Naive thymus-derived CD4-positive, alpha-beta T cell (primary cell): ENCODE measurements at regions not wholly inside any gene's neighbourhood (a gene's known extent, or its start where the extent isn't known, plus 50 kb on each side); places are given as distances from the start of the nearest gene placed in this dataset.

Source experiments
- ATAC-seq: fragments of 150-1000 bp; cut with Tn5 transposase; 2 replicates; pipeline ENCODE4 v1.10.0; 2021; ENCODE audit warnings: mild to moderate bottlenecking, moderate library complexity
- CTCF ChIA-PET: fragments of 350-600 bp; sonication (Branson Sonifier 250); formaldehyde crosslinking; loops from one replicate; lab custom pipeline; 2021; ENCODE audit warnings: antibody characterized with exemption; lab: Charles Lee
- POLR2A ChIA-PET: fragments of 350-600 bp; sonication (Branson Sonifier 250); formaldehyde crosslinking; loops from one replicate; lab custom pipeline; 2021; ENCODE audit warnings: antibody characterized with exemption, inconsistent platforms; lab: Charles Lee
- DNase-seq, 9 donors: peaks; one replicate each; pipeline versions ENCODE4 v3.0.0 to v3.0.0-alpha.2; 2020 to 2022; ENCODE audit warnings: mixed read lengths in 1 of 9
- H3K27ac ChIP-seq: one replicate; pipeline ENCODE4 v1.7.0; 2013; ENCODE audit warnings: mild to moderate bottlenecking, low read depth, low read length, moderate library complexity
- H3K27me3 ChIP-seq, 2 donors: one replicate each; pipeline ENCODE4 v1.7.0; 2013; ENCODE audit warnings: low read length in 2 of 2, mild to moderate bottlenecking in 2 of 2, moderate library complexity in 2 of 2; ENCODE audit not compliant: control insufficient read depth in 2 of 2, insufficient read depth in 2 of 2
- H3K36me3 ChIP-seq, 3 experiments: 1 replicate in 2 of 3; 2 replicates in 1 of 3; pipeline ENCODE4 v1.7.0; 2013; ENCODE audit warnings: low read length in 3 of 3, mild to moderate bottlenecking in 3 of 3, moderate library complexity in 1 of 3; ENCODE audit not compliant: insufficient read depth in 3 of 3, control insufficient read depth in 2 of 3
- H3K4me1 ChIP-seq, 2 donors: one replicate each; pipeline ENCODE4 v1.7.0; 2013; ENCODE audit warnings: low read length in 2 of 2, mild to moderate bottlenecking in 2 of 2, moderate library complexity in 1 of 2; ENCODE audit not compliant: control insufficient read depth in 2 of 2, insufficient read depth in 2 of 2
- H3K4me3 ChIP-seq: 2 replicates; pipeline ENCODE4 v1.7.0; 2013; ENCODE audit warnings: mild to moderate bottlenecking, low read length
- H3K9me3 ChIP-seq, 3 experiments: 1 replicate in 2 of 3; 2 replicates in 1 of 3; pipeline ENCODE4 v1.7.0; 2013; ENCODE audit warnings: low read length in 3 of 3; ENCODE audit not compliant: control insufficient read depth in 2 of 3
- H3K27ac Mint-ChIP-seq, 9 donors: one replicate each; pipeline ENCODE4 v1.8.0; 2020 to 2022; ENCODE audit warnings: mixed read lengths in 9 of 9, mild to moderate bottlenecking in 8 of 9, moderate library complexity in 5 of 9, inconsistent platforms in 2 of 9
- H3K27me3 Mint-ChIP-seq, 5 donors: one replicate each; pipeline ENCODE4 v1.8.0; 2021 to 2022; ENCODE audit warnings: mixed read lengths in 5 of 5, mild to moderate bottlenecking in 1 of 5
- H3K36me3 Mint-ChIP-seq, 5 donors: one replicate each; pipeline ENCODE4 v1.8.0; 2020 to 2022; ENCODE audit warnings: mixed read lengths in 5 of 5, mild to moderate bottlenecking in 3 of 5, inconsistent platforms in 1 of 5
- H3K4me1 Mint-ChIP-seq, 7 donors: one replicate each; pipeline ENCODE4 v1.8.0; 2020 to 2022; ENCODE audit warnings: mixed read lengths in 7 of 7, mild to moderate bottlenecking in 3 of 7, inconsistent platforms in 1 of 7
- H3K4me3 Mint-ChIP-seq, 10 donors: one replicate each; pipeline ENCODE4 v1.8.0; 2020 to 2022; ENCODE audit warnings: mild to moderate bottlenecking in 10 of 10, mixed read lengths in 10 of 10, moderate library complexity in 6 of 10, inconsistent platforms in 2 of 10
- H3K9me3 Mint-ChIP-seq, 11 donors: one replicate each; pipeline ENCODE4 v1.8.0; 2020 to 2022; ENCODE audit warnings: mixed read lengths in 11 of 11, mild to moderate bottlenecking in 4 of 11, inconsistent platforms in 1 of 11, moderate library complexity in 1 of 11
- intact Hi-C, 2 donors: fragments of 100-400 bp; cut with micrococcal nuclease; formaldehyde crosslinking; loops; one replicate each; pipeline ENCODE4 v1.15.1; 2023

- Histone ChIP-seq H3K36me3 (no peaks in the 10 kb centered on the region), H3K4me3 (no peak overlapping the region), H3K9me3 (no peaks in the 10 kb centered on the region), H3K27me3 (no peaks in the 10 kb centered on the region), H3K27ac (no peak overlapping the region), H3K4me1 (peaks cover 0 to 12% of the 10 kb centered on the region in 2 donors)
- Mint-ChIP-seq H3K9me3 (peaks cover 0 to 11% (median 0%) of the 10 kb centered on the region in 11 donors), H3K27ac (no peak overlapping the region), H3K4me3 (no peak overlapping the region), H3K36me3 (no peaks in the 10 kb centered on the region), H3K4me1 (peaks cover 8 to 54% (median 18%) of the 10 kb centered on the region in 7 donors), H3K27me3 (peaks cover 0 to 10% (median 7%) of the 10 kb centered on the region in 5 donors)
- intact Hi-C loops: no loop called here
- DNase-seq: no peak
- CTCF ChIA-PET: no interaction called here
- no peak for ATAC-seq
- POLR2A ChIA-PET: no interaction called here
Measured at GRCh38 chr19:28505933-28506332, 707.0 kb downstream of the UQCRFS1 start.

- peaks cover 11 to 59% (median 22%) of the 10 kb centered on the region in 7 donors for H3K4me1 Mint-ChIP-seq
- intact Hi-C loops: no loop called here
- H3K4me3 Mint-ChIP-seq: no peak overlapping the region
- peaks cover 0 to 7% (median 0%) of the 10 kb centered on the region in 11 donors for H3K9me3 Mint-ChIP-seq
- Histone ChIP-seq H3K36me3 (no peaks in the 10 kb centered on the region), H3K27me3 (no peaks in the 10 kb centered on the region), H3K4me1 (peaks cover 0 to 17% of the 10 kb centered on the region in 2 donors), H3K9me3 (no peaks in the 10 kb centered on the region), H3K27ac (no peak overlapping the region), H3K4me3 (no peak overlapping the region)
- ChIA-PET POLR2A (no interaction called here), CTCF (no interaction called here)
- H3K36me3 Mint-ChIP-seq: no peaks in the 10 kb centered on the region
- ATAC-seq (no peak), DNase-seq (no peak)
- H3K27ac Mint-ChIP-seq: peak overlapping the region in 1 of 9 donors; percentile 54
- peaks cover 0 to 11% (median 6%) of the 10 kb centered on the region in 5 donors for H3K27me3 Mint-ChIP-seq
Measured at GRCh38 chr19:28505134-28505533, 707.8 kb downstream of the UQCRFS1 start.

GRCh38 chr19:28504727-28505126 is 708.2 kb downstream of the UQCRFS1 start:
- Mint-ChIP-seq H3K27ac (peak overlapping the region in 1 of 9 donors; percentile 7), H3K4me1 (peaks cover 11 to 63% (median 22%) of the 10 kb centered on the region in 7 donors), H3K9me3 (peaks cover 0 to 7% (median 0%) of the 10 kb centered on the region in 11 donors), H3K4me3 (peak overlapping the region in 1 of 10 donors; percentile 38), H3K36me3 (no peaks in the 10 kb centered on the region), H3K27me3 (peaks cover 0 to 11% (median 5%) of the 10 kb centered on the region in 5 donors)
- ChIA-PET POLR2A (no interaction called here), CTCF (no interaction called here)
- Histone ChIP-seq H3K9me3 (no peaks in the 10 kb centered on the region), H3K27me3 (no peaks in the 10 kb centered on the region), H3K36me3 (no peaks in the 10 kb centered on the region), H3K27ac (no peak overlapping the region), H3K4me3 (no peak overlapping the region), H3K4me1 (peaks cover 0 to 19% of the 10 kb centered on the region in 2 donors)
- ATAC-seq: no peak
- intact Hi-C loops: no loop called here
- no peak for DNase-seq

GRCh38 chr19:28504139-28504538 is 708.8 kb downstream of the UQCRFS1 start:
- no peak overlapping the region for H3K4me3 ChIP-seq
- H3K4me1 Mint-ChIP-seq: peaks cover 11 to 65% (median 22%) of the 10 kb centered on the region in 7 donors
- H3K9me3 ChIP-seq: no peaks in the 10 kb centered on the region
- H3K27me3 ChIP-seq: no peaks in the 10 kb centered on the region
- peak; percentile 44 for ATAC-seq
- H3K27ac ChIP-seq: no peak overlapping the region
- H3K4me3 Mint-ChIP-seq: no peak overlapping the region
- H3K36me3 Mint-ChIP-seq: no peaks in the 10 kb centered on the region
- POLR2A ChIA-PET: no interaction called here
- peaks cover 0 to 11% (median 3%) of the 10 kb centered on the region in 5 donors for H3K27me3 Mint-ChIP-seq
- CTCF ChIA-PET: no interaction called here
- H3K9me3 Mint-ChIP-seq: peaks cover 0 to 7% (median 0%) of the 10 kb centered on the region in 11 donors
- intact Hi-C loops: no loop called here
- no peak for DNase-seq
- H3K36me3 ChIP-seq: no peaks in the 10 kb centered on the region
- H3K27ac Mint-ChIP-seq: no peak overlapping the region
- peaks cover 0 to 19% of the 10 kb centered on the region in 2 donors for H3K4me1 ChIP-seq

GRCh38 chr19:28502879-28503734 is 709.8 kb downstream of the UQCRFS1 start:
- H3K27ac Mint-ChIP-seq: no peak overlapping the region
- H3K4me1 Mint-ChIP-seq: peaks cover 11 to 67% (median 22%) of the 10 kb centered on the region in 7 donors
- H3K4me1 ChIP-seq: peaks cover 0 to 19% of the 10 kb centered on the region in 2 donors
- ATAC-seq (no peak), DNase-seq (no peak)
- no peak overlapping the region for H3K27ac ChIP-seq
- H3K9me3 ChIP-seq: no peaks in the 10 kb centered on the region
- H3K4me3 ChIP-seq: no peak overlapping the region
- POLR2A ChIA-PET: no interaction called here
- H3K27me3 ChIP-seq: no peaks in the 10 kb centered on the region
- H3K9me3 Mint-ChIP-seq: peaks cover 0 to 3% (median 0%) of the 10 kb centered on the region in 11 donors
- no peaks in the 10 kb centered on the region for H3K36me3 ChIP-seq
- intact Hi-C loops: no loop called here
- CTCF ChIA-PET: no interaction called here
- H3K27me3 Mint-ChIP-seq: peaks cover 0 to 7% (median 3%) of the 10 kb centered on the region in 5 donors
- no peaks in the 10 kb centered on the region for H3K36me3 Mint-ChIP-seq
- no peak overlapping the region for H3K4me3 Mint-ChIP-seq

GRCh38 chr19:28501976-28502375 is 711.0 kb downstream of the UQCRFS1 start:
- Mint-ChIP-seq H3K9me3 (peaks cover 0 to 3% (median 0%) of the 10 kb centered on the region in 11 donors), H3K4me3 (peak overlapping the region in 2 of 10 donors; percentile 2 to 10), H3K36me3 (no peaks in the 10 kb centered on the region), H3K27ac (peak overlapping the region in 3 of 9 donors; percentile 5 to 88 (median 63)), H3K27me3 (peaks cover 0 to 6% (median 0%) of the 10 kb centered on the region in 5 donors), H3K4me1 (peaks cover 11 to 69% (median 22%) of the 10 kb centered on the region in 7 donors)
- Histone ChIP-seq H3K9me3 (no peaks in the 10 kb centered on the region), H3K4me1 (peaks cover 0 to 19% of the 10 kb centered on the region in 2 donors), H3K36me3 (no peaks in the 10 kb centered on the region), H3K27me3 (no peaks in the 10 kb centered on the region), H3K4me3 (no peak overlapping the region), H3K27ac (no peak overlapping the region)
- ChIA-PET CTCF (no interaction called here), POLR2A (no interaction called here)
- ATAC-seq: no peak
- intact Hi-C loops: no loop called here
- DNase-seq: peak in 2 of 9 donors; percentile 4 to 12
